ENCODE measurements at regions not wholly inside any gene's neighbourhood (a gene's known extent, or its start where the extent isn't known, plus 50 kb on each side); places are given as distances from the start of the nearest gene placed in this dataset.

DNA sequence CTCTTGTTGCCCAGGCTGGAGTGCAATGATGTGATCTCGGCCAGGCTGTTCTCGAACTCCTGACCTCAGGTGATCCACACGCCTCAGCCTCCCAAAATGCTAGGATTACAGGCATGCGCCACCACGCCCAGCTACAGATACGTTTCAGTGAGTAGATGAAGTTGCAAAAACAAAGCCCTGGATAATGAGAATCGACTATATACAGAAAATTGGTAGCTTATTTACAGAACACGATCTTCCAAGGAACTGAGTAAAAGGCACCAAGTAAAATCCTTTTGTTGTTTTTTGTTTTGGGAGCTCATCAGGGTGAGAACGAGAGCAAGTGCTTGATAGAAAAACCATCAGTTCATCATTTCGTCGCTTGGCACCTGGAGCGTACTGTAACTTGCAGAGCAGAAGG lies 62.8 kb downstream of the MYCN start:
- Histone ChIP-seq H3K23me2 (ENCODE audit: insufficient read length, low read depth, low read length, poor library complexity, severe bottlenecking) (no peaks in the 10 kb centered on the region), H3K27me3 (ENCODE audit: insufficient read depth, low read length) (no peaks in the 10 kb centered on the region), H4K91ac (ENCODE audit: insufficient read length, low read depth, low read length) (no peak overlapping the region), H2AK5ac (ENCODE audit: insufficient read length, low read length) (no peak overlapping the region), H3K14ac (ENCODE audit: insufficient read depth, low read length) (no peak overlapping the region), H3K27ac (ENCODE audit: insufficient read length, low read depth, low read length) (no peak overlapping the region), H3K79me1 (ENCODE audit: insufficient read depth, low read depth, low read length, poor library complexity, severe bottlenecking) (no peaks in the 10 kb centered on the region), H3K79me2 (ENCODE audit: insufficient read depth, low read length) (no peaks in the 10 kb centered on the region), H4K20me1 (ENCODE audit: control insufficient read depth, insufficient read depth, insufficient read length) (no peaks in the 10 kb centered on the region), H3K23ac (ENCODE audit: insufficient read length, low read depth, low read length) (no peak overlapping the region), H2AFZ (ENCODE audit: low read length) (no peak overlapping the region), H3K4me1 (ENCODE audit: insufficient read depth, low read length) (no peaks in the 10 kb centered on the region; the same call in 1 of the 2 replicates), H3K56ac (ENCODE audit: insufficient read length, low read depth, low read length) (no peak overlapping the region), H4K8ac (replicated peaks; ENCODE audit: insufficient read length, low read depth, low read length) (no peak overlapping the region), H2BK5ac (ENCODE audit: insufficient read length, low read length) (no peak overlapping the region), H3K4me2 (ENCODE audit: insufficient read depth, insufficient read length, low read length) (no peak overlapping the region), H2BK120ac (ENCODE audit: low read depth, low read length, poor library complexity, severe bottlenecking) (no peak overlapping the region), H2BK15ac (ENCODE audit: low read depth, low read length) (no peak overlapping the region), H3K4ac (ENCODE audit: low read depth, low read length) (no peak overlapping the region), H2BK20ac (ENCODE audit: low read depth, low read length, poor library complexity, severe bottlenecking) (no peak overlapping the region), H3K9ac (ENCODE audit: extremely low read depth, insufficient read length, low read length) (no peak overlapping the region), H3K9me3 (ENCODE audit: control insufficient read depth, low read depth, low read length) (no peaks in the 10 kb centered on the region), H3K18ac (ENCODE audit: insufficient read length, low read depth, low read length) (no peak overlapping the region), H2BK12ac (ENCODE audit: insufficient read length, low read depth, low read length) (no peak overlapping the region), H3T11ph (ENCODE audit: low read length) (no peak overlapping the region), H4K5ac (ENCODE audit: insufficient read length, low read depth, low read length) (no peak overlapping the region)
- Mint-ChIP-seq H3K9me3 (peaks cover 4 to 7% of the 10 kb centered on the region in 2 experiments; a peak in 3 of 5 replicates), H3K4me3 (no peak overlapping the region), H3K4me1 (peaks cover 9 to 10% of the 10 kb centered on the region in 2 experiments), H3K27ac (no peak overlapping the region), H3K27me3 (ENCODE audit: low read depth) (peaks cover 7% of the 10 kb centered on the region), H3K36me3 (ENCODE audit: insufficient read depth in 1 of 3, low read depth in 3 of 3) (peaks cover 0 to 4% (median 0%) of the 10 kb centered on the region in 3 experiments; a peak in 2 of 7 replicates)
- no CpG with 5 or more reads among the region's 12 CpGs for WGBS (ENCODE audit: extremely low coverage, insufficient read length, low lambda C conversion rate)
- no peak for DNase-seq
- TF ChIP-seq, protein P1, sequence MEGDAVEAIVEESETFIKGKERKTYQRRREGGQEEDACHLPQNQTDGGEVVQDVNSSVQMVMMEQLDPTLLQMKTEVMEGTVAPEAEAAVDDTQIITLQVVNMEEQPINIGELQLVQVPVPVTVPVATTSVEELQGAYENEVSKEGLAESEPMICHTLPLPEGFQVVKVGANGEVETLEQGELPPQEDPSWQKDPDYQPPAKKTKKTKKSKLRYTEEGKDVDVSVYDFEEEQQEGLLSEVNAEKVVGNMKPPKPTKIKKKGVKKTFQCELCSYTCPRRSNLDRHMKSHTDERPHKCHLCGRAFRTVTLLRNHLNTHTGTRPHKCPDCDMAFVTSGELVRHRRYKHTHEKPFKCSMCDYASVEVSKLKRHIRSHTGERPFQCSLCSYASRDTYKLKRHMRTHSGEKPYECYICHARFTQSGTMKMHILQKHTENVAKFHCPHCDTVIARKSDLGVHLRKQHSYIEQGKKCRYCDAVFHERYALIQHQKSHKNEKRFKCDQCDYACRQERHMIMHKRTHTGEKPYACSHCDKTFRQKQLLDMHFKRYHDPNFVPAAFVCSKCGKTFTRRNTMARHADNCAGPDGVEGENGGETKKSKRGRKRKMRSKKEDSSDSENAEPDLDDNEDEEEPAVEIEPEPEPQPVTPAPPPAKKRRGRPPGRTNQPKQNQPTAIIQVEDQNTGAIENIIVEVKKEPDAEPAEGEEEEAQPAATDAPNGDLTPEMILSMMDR (conservative IDR thresholded peaks at IDR 0.05), result no peak

Measured in H9 (cell line).